ENCODE measurements at regions not wholly inside any gene's neighbourhood (a gene's known extent, or its start where the extent isn't known, plus 50 kb on each side); places are given as distances from the start of the nearest gene placed in this dataset.

DNA sequence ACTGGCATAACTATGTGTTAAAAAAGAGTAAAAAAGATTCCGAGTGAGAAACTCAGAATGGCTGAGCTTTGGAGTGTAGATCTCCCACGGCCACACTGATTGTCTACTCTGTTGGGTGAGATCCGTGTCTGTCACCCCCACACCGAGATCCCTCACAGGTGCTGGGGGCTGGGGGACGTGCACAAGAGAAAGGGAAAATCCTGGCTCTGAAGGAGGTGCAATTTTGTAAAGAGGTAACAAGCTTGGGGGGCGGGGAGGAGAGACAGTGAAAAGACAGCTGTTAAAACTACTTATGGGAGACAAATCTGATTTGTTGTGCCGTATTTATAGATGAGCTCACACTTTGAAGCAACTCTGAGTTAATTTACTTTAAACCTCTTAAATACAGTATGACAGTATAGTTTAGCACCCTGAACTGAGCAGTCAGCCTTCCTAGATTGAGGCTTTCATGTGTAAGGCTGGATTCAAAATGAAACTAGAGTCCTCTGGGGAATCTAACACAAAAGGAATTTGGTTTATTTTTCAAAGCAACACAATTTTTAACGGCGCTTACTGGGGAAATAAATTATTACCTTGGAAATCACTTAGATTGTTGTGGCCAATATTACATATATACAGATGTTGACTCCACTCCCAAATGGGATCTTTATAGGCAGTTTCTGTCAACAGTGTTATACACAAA is 167.4 kb upstream of the RGS6 start:
- TF ChIP-seq TAF1 (IDR thresholded peaks at IDR 0.05; ENCODE audit: borderline replicate concordance, insufficient read depth, low read length) (no peak), SIN3A (IDR thresholded peaks at IDR 0.05; ENCODE audit: borderline replicate concordance, insufficient read depth, low read length) (no peak)

GRCh38 chr14:71765505-71765904 is 166.7 kb upstream of the RGS6 start:
- TF ChIP-seq POLR2AphosphoS5 (IDR thresholded peaks at IDR 0.05; ENCODE audit: low read depth, low read length) (no peak), SIN3A (IDR thresholded peaks at IDR 0.05; ENCODE audit: borderline replicate concordance, insufficient read depth, low read length) (no peak), FOXP2 (optimal IDR thresholded peaks at IDR 0.05; ENCODE audit: borderline replicate concordance, extremely low read depth, extremely low read length, insufficient read depth) (no peak), TAF1 (IDR thresholded peaks at IDR 0.05; ENCODE audit: borderline replicate concordance, insufficient read depth, low read length) (no peak)
- TF ChIP-seq, protein P1, sequence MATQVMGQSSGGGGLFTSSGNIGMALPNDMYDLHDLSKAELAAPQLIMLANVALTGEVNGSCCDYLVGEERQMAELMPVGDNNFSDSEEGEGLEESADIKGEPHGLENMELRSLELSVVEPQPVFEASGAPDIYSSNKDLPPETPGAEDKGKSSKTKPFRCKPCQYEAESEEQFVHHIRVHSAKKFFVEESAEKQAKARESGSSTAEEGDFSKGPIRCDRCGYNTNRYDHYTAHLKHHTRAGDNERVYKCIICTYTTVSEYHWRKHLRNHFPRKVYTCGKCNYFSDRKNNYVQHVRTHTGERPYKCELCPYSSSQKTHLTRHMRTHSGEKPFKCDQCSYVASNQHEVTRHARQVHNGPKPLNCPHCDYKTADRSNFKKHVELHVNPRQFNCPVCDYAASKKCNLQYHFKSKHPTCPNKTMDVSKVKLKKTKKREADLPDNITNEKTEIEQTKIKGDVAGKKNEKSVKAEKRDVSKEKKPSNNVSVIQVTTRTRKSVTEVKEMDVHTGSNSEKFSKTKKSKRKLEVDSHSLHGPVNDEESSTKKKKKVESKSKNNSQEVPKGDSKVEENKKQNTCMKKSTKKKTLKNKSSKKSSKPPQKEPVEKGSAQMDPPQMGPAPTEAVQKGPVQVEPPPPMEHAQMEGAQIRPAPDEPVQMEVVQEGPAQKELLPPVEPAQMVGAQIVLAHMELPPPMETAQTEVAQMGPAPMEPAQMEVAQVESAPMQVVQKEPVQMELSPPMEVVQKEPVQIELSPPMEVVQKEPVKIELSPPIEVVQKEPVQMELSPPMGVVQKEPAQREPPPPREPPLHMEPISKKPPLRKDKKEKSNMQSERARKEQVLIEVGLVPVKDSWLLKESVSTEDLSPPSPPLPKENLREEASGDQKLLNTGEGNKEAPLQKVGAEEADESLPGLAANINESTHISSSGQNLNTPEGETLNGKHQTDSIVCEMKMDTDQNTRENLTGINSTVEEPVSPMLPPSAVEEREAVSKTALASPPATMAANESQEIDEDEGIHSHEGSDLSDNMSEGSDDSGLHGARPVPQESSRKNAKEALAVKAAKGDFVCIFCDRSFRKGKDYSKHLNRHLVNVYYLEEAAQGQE (IDR thresholded peaks at IDR 0.05; ENCODE audit: insufficient read depth in 1 of 2, low read depth in 2 of 2, low read length in 2 of 2), result no peak

DNA sequence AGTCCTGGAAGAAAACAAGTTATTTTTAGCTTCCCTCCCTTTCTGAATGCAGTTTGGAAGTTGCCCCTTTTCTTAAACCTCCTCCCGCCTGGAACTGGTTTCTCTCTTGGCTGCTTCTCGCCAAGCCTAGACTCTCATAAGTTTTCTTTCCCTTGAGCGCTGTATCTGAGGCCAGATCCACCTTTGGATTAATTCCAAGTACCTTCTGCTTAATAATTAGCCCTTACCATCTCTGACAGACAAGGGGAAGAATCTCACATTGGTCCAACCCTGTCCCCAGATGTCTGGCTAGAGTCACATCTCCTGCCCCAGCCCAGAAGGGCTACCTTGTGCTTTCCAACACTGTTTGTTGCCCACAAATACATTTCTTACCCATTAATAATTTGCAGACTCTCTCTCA is 161.8 kb upstream of the RGS6 start:
- TF ChIP-seq, protein P1 (IDR thresholded peaks at IDR 0.05; ENCODE audit: insufficient read depth in 1 of 2, low read depth in 2 of 2, low read length in 2 of 2), result no peak

- TF ChIP-seq SIN3A (IDR thresholded peaks at IDR 0.05; ENCODE audit: borderline replicate concordance, insufficient read depth, low read length) (no peak), TAF1 (IDR thresholded peaks at IDR 0.05; ENCODE audit: borderline replicate concordance, insufficient read depth, low read length) (no peak), POLR2AphosphoS5 (IDR thresholded peaks at IDR 0.05; ENCODE audit: low read depth, low read length) (no peak)
- TF ChIP-seq, protein P1 (IDR thresholded peaks at IDR 0.05; ENCODE audit: insufficient read depth in 1 of 2, low read depth in 2 of 2, low read length in 2 of 2), result no peak
These were observed 158.2 kb upstream of the RGS6 start for GRCh38 chr14:71773898-71774481.

DNA sequence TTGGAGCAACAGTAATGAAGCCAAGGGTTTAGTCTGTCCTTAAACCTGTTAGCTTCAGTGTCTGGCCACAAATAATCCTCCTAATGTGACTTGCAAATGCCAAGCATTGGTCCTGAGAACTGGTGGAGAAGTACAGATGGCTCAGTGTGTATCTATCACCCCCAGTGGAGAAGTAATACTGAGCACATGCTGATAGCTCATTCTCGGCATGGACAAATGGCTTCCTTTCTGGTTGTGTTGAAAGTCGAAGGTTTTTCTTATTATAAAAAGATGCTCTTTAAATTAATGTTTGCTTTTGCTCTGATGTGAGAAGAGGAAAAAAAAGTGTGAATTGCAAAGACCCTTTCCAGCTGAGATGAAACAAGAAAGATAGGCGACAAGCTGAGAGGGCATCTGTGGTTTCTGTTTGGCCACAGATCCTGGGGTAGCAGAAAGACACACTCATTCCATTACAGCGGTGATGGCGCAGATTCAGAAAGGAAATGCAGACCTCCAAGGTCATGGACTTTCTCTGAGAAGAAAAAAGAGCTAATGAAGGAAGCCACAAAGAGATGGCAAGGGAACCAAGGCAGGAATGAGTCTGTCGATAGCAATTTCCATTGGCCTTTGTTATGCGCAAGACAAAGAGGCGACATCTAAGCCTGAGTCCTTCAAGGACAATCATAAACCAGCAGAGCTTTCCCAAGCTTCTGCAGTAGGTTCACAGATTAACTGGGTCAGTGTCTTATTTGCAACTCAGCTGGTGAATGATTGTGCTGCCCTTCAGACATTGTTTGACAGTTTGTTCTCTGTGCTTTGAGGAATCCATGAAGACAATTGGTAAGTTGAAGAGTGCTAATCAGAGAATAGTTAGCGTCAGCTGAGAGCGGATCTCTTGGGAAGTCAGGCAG is 155.5 kb upstream of the RGS6 start:
- no peak for TF ChIP-seq FOXP2 (optimal IDR thresholded peaks at IDR 0.05; ENCODE audit: borderline replicate concordance, extremely low read depth, extremely low read length, insufficient read depth)
- TF ChIP-seq, protein P1 (IDR thresholded peaks at IDR 0.05; ENCODE audit: insufficient read depth in 1 of 2, low read depth in 2 of 2, low read length in 2 of 2), result no peak
- no peak for TF ChIP-seq SIN3A (IDR thresholded peaks at IDR 0.05; ENCODE audit: borderline replicate concordance, insufficient read depth, low read length)
- TF ChIP-seq TAF1 (IDR thresholded peaks at IDR 0.05; ENCODE audit: borderline replicate concordance, insufficient read depth, low read length), result no peak
- no peak for TF ChIP-seq POLR2AphosphoS5 (IDR thresholded peaks at IDR 0.05; ENCODE audit: low read depth, low read length)
